ENCODE measurements at regions not wholly inside any gene's neighbourhood (a gene's known extent, or its start where the extent isn't known, plus 50 kb on each side); places are given as distances from the start of the nearest gene placed in this dataset.

GRCh38 chr2:13968811-13969210, 663.7 kb upstream of the LRATD1 start:
- CTCF ChIA-PET: no interaction called here
- 91% methylated on average over 1 of the region's 2 CpGs for WGBS (ENCODE audit: insufficient coverage)

GRCh38 chr2:13986119-13986720, 646.3 kb upstream of the LRATD1 start:
- Histone ChIP-seq H3K36me3 (ENCODE audit: control insufficient read depth in 4 of 4, insufficient read depth in 4 of 4, low read length in 3 of 4) (no peaks in the 10 kb centered on the region), H3K27ac (ENCODE audit: insufficient read depth in 1 of 2, low read depth in 1 of 2, low read length in 2 of 2, poor library complexity in 1 of 2, severe bottlenecking in 2 of 2) (no peak overlapping the region), H3K27me3 (replicated peaks in 2 of 5; ENCODE audit: control insufficient read depth in 4 of 5, insufficient read depth in 5 of 5, low read length in 4 of 5) (no peaks in the 10 kb centered on the region), H3K4me1 (ENCODE audit: control extremely low read depth in 1 of 4, control insufficient read depth in 4 of 4, insufficient read depth in 4 of 4, low read length in 3 of 4) (no peaks in the 10 kb centered on the region), H3K9me3 (ENCODE audit: control extremely low read depth in 1 of 5, control insufficient read depth in 4 of 5, insufficient read depth in 2 of 5, low read depth in 1 of 5, low read length in 4 of 5) (no peaks in the 10 kb centered on the region), H3K4me3 (ENCODE audit: control insufficient read depth in 1 of 7, extremely low read depth in 1 of 7, insufficient read depth in 4 of 7, low read depth in 2 of 7, low read length in 6 of 7) (no peak overlapping the region)
- 83% methylated on average over 2 of the region's 8 CpGs for WGBS (ENCODE audit: insufficient coverage)
- POLR2A ChIA-PET: no interaction called here
- CTCF ChIA-PET: no interaction called here
- DNase-seq: no peak

More at GRCh38 chr2:13968811-13969210, 663.7 kb upstream of the LRATD1 start:
- Histone ChIP-seq H3K4me3 (ENCODE audit: control insufficient read depth in 1 of 7, extremely low read depth in 1 of 7, insufficient read depth in 4 of 7, low read depth in 2 of 7, low read length in 6 of 7) (no peak overlapping the region), H3K4me1 (ENCODE audit: control extremely low read depth in 1 of 4, control insufficient read depth in 4 of 4, insufficient read depth in 4 of 4, low read length in 3 of 4) (no peaks in the 10 kb centered on the region), H3K27ac (ENCODE audit: insufficient read depth in 1 of 2, low read depth in 1 of 2, low read length in 2 of 2, poor library complexity in 1 of 2, severe bottlenecking in 2 of 2) (no peak overlapping the region), H3K27me3 (replicated peaks in 2 of 5; ENCODE audit: control insufficient read depth in 4 of 5, insufficient read depth in 5 of 5, low read length in 4 of 5) (no peaks in the 10 kb centered on the region), H3K9me3 (ENCODE audit: control extremely low read depth in 1 of 5, control insufficient read depth in 4 of 5, insufficient read depth in 2 of 5, low read depth in 1 of 5, low read length in 4 of 5) (no peaks in the 10 kb centered on the region), H3K36me3 (ENCODE audit: control insufficient read depth in 4 of 4, insufficient read depth in 4 of 4, low read length in 3 of 4) (no peaks in the 10 kb centered on the region)
- no peak for DNase-seq
- POLR2A ChIA-PET: no interaction called here

- ChIA-PET POLR2A (no interaction called here), CTCF (no interaction called here)
- DNase-seq: no peak
- Histone ChIP-seq H3K9me3 (ENCODE audit: control extremely low read depth in 1 of 5, control insufficient read depth in 4 of 5, insufficient read depth in 2 of 5, low read depth in 1 of 5, low read length in 4 of 5) (no peaks in the 10 kb centered on the region), H3K4me3 (ENCODE audit: control insufficient read depth in 1 of 7, extremely low read depth in 1 of 7, insufficient read depth in 4 of 7, low read depth in 2 of 7, low read length in 6 of 7) (no peak overlapping the region), H3K4me1 (ENCODE audit: control extremely low read depth in 1 of 4, control insufficient read depth in 4 of 4, insufficient read depth in 4 of 4, low read length in 3 of 4) (no peaks in the 10 kb centered on the region), H3K27me3 (replicated peaks in 2 of 5; ENCODE audit: control insufficient read depth in 4 of 5, insufficient read depth in 5 of 5, low read length in 4 of 5) (no peaks in the 10 kb centered on the region), H3K36me3 (ENCODE audit: control insufficient read depth in 4 of 4, insufficient read depth in 4 of 4, low read length in 3 of 4) (no peaks in the 10 kb centered on the region), H3K27ac (ENCODE audit: insufficient read depth in 1 of 2, low read depth in 1 of 2, low read length in 2 of 2, poor library complexity in 1 of 2, severe bottlenecking in 2 of 2) (no peak overlapping the region)
These were observed 636.0 kb upstream of the LRATD1 start for GRCh38 chr2:13996527-13996926.

GRCh38 chr2:14011190-14011589, 621.3 kb upstream of the LRATD1 start:
- ChIA-PET CTCF (interaction anchor here (1.7 kb wide), 1 partner anchor 10 kb away, joined by 5 read pairs; no protein-coding TSS in a partner anchor), POLR2A (no interaction called here)
- Histone ChIP-seq H3K4me3 (ENCODE audit: control insufficient read depth in 1 of 7, extremely low read depth in 1 of 7, insufficient read depth in 4 of 7, low read depth in 2 of 7, low read length in 6 of 7) (no peak overlapping the region), H3K27me3 (replicated peaks in 2 of 5; ENCODE audit: control insufficient read depth in 4 of 5, insufficient read depth in 5 of 5, low read length in 4 of 5) (no peaks in the 10 kb centered on the region), H3K36me3 (ENCODE audit: control insufficient read depth in 4 of 4, insufficient read depth in 4 of 4, low read length in 3 of 4) (no peaks in the 10 kb centered on the region), H3K27ac (ENCODE audit: insufficient read depth in 1 of 2, low read depth in 1 of 2, low read length in 2 of 2, poor library complexity in 1 of 2, severe bottlenecking in 2 of 2) (no peak overlapping the region), H3K4me1 (ENCODE audit: control extremely low read depth in 1 of 4, control insufficient read depth in 4 of 4, insufficient read depth in 4 of 4, low read length in 3 of 4) (no peaks in the 10 kb centered on the region), H3K9me3 (ENCODE audit: control extremely low read depth in 1 of 5, control insufficient read depth in 4 of 5, insufficient read depth in 2 of 5, low read depth in 1 of 5, low read length in 4 of 5) (peaks cover 0 to 2% (median 0%) of the 10 kb centered on the region in 5 experiments)
- no peak for DNase-seq
- 96% methylated on average over 2 of the region's 4 CpGs for WGBS (ENCODE audit: insufficient coverage)

GRCh38 chr2:14015113-14015630, 617.3 kb upstream of the LRATD1 start:
- no peaks in the 10 kb centered on the region for H3K27me3 ChIP-seq (replicated peaks in 2 of 5; ENCODE audit: control insufficient read depth in 4 of 5, insufficient read depth in 5 of 5, low read length in 4 of 5)
- no peaks in the 10 kb centered on the region for H3K36me3 ChIP-seq (ENCODE audit: control insufficient read depth in 4 of 4, insufficient read depth in 4 of 4, low read length in 3 of 4)
- no peak overlapping the region for H3K27ac ChIP-seq (ENCODE audit: insufficient read depth in 1 of 2, low read depth in 1 of 2, low read length in 2 of 2, poor library complexity in 1 of 2, severe bottlenecking in 2 of 2)
- H3K9me3 ChIP-seq (ENCODE audit: control extremely low read depth in 1 of 5, control insufficient read depth in 4 of 5, insufficient read depth in 2 of 5, low read depth in 1 of 5, low read length in 4 of 5): no peaks in the 10 kb centered on the region
- 76% methylated on average over 2 of the region's 4 CpGs for WGBS (ENCODE audit: insufficient coverage)
- ChIA-PET POLR2A (no interaction called here), CTCF (no interaction called here)
- no peaks in the 10 kb centered on the region for H3K4me1 ChIP-seq (ENCODE audit: control extremely low read depth in 1 of 4, control insufficient read depth in 4 of 4, insufficient read depth in 4 of 4, low read length in 3 of 4)
- no peak overlapping the region for H3K4me3 ChIP-seq (ENCODE audit: control insufficient read depth in 1 of 7, extremely low read depth in 1 of 7, insufficient read depth in 4 of 7, low read depth in 2 of 7, low read length in 6 of 7)
- no peak for DNase-seq

- Histone ChIP-seq H3K4me1 (ENCODE audit: control extremely low read depth in 1 of 4, control insufficient read depth in 4 of 4, insufficient read depth in 4 of 4, low read length in 3 of 4) (no peaks in the 10 kb centered on the region), H3K36me3 (ENCODE audit: control insufficient read depth in 4 of 4, insufficient read depth in 4 of 4, low read length in 3 of 4) (no peaks in the 10 kb centered on the region), H3K27ac (ENCODE audit: insufficient read depth in 1 of 2, low read depth in 1 of 2, low read length in 2 of 2, poor library complexity in 1 of 2, severe bottlenecking in 2 of 2) (no peak overlapping the region), H3K4me3 (ENCODE audit: control insufficient read depth in 1 of 7, extremely low read depth in 1 of 7, insufficient read depth in 4 of 7, low read depth in 2 of 7, low read length in 6 of 7) (no peak overlapping the region), H3K27me3 (replicated peaks in 2 of 5; ENCODE audit: control insufficient read depth in 4 of 5, insufficient read depth in 5 of 5, low read length in 4 of 5) (no peaks in the 10 kb centered on the region), H3K9me3 (ENCODE audit: control extremely low read depth in 1 of 5, control insufficient read depth in 4 of 5, insufficient read depth in 2 of 5, low read depth in 1 of 5, low read length in 4 of 5) (no peaks in the 10 kb centered on the region)
- DNase-seq: no peak
- POLR2A ChIA-PET: no interaction called here
- CTCF ChIA-PET: no interaction called here
These were observed 616.1 kb upstream of the LRATD1 start for GRCh38 chr2:14016289-14016955.

- CTCF ChIA-PET: no interaction called here
- DNase-seq: no peak
- Histone ChIP-seq H3K36me3 (ENCODE audit: control insufficient read depth in 4 of 4, insufficient read depth in 4 of 4, low read length in 3 of 4) (no peaks in the 10 kb centered on the region), H3K27me3 (replicated peaks in 2 of 5; ENCODE audit: control insufficient read depth in 4 of 5, insufficient read depth in 5 of 5, low read length in 4 of 5) (no peaks in the 10 kb centered on the region), H3K4me1 (ENCODE audit: control extremely low read depth in 1 of 4, control insufficient read depth in 4 of 4, insufficient read depth in 4 of 4, low read length in 3 of 4) (no peaks in the 10 kb centered on the region), H3K4me3 (ENCODE audit: control insufficient read depth in 1 of 7, extremely low read depth in 1 of 7, insufficient read depth in 4 of 7, low read depth in 2 of 7, low read length in 6 of 7) (no peak overlapping the region), H3K9me3 (ENCODE audit: control extremely low read depth in 1 of 5, control insufficient read depth in 4 of 5, insufficient read depth in 2 of 5, low read depth in 1 of 5, low read length in 4 of 5) (no peaks in the 10 kb centered on the region), H3K27ac (ENCODE audit: insufficient read depth in 1 of 2, low read depth in 1 of 2, low read length in 2 of 2, poor library complexity in 1 of 2, severe bottlenecking in 2 of 2) (no peak overlapping the region)
- POLR2A ChIA-PET: no interaction called here
- WGBS (ENCODE audit: insufficient coverage): no CpG with 5 or more reads among the region's 4 CpGs
These were observed 613.9 kb upstream of the LRATD1 start for GRCh38 chr2:14018620-14019019.

All from common myeloid progenitor, CD34-positive (primary cell).